ENCODE measurements at regions not wholly inside any gene's neighbourhood (a gene's known extent, or its start where the extent isn't known, plus 50 kb on each side); places are given as distances from the start of the nearest gene placed in this dataset.

- DNase-seq (ENCODE audit: low spot score) = no peak
- CTCF ChIA-PET = interaction anchor here (0.6 kb wide), 1 partner anchor 738 kb away, joined by 4 read pairs; no protein-coding TSS in a partner anchor
- TF ChIP-seq CTCF (conservative IDR thresholded peaks at IDR 0.05; ENCODE audit: low read depth) = no peak
- POLR2A ChIA-PET (ENCODE audit: low non-redundant PET) = no interaction called here
- no peak overlapping the region for H3K27ac ChIP-seq
Observed at GRCh38 chr20:16666272-16666671, 63.6 kb upstream of the SNRPB2 start.

- no peak overlapping the region for H3K27ac ChIP-seq
- CTCF ChIA-PET = no interaction called here
- DNase-seq (ENCODE audit: low spot score) = no peak
- POLR2A ChIA-PET (ENCODE audit: low non-redundant PET) = no interaction called here
- no peak for TF ChIP-seq CTCF (conservative IDR thresholded peaks at IDR 0.05; ENCODE audit: low read depth)
Observed at GRCh38 chr20:16664020-16664419, 65.8 kb upstream of the SNRPB2 start.

- ChIA-PET CTCF (no interaction called here), POLR2A (ENCODE audit: low non-redundant PET) (no interaction called here)
- no peak for TF ChIP-seq CTCF (conservative IDR thresholded peaks at IDR 0.05; ENCODE audit: low read depth)
- DNase-seq (ENCODE audit: low spot score) = no peak
- no peak overlapping the region for H3K27ac ChIP-seq
Observed at GRCh38 chr20:16662467-16662866, 67.4 kb upstream of the SNRPB2 start.

GRCh38 chr20:16661756-16662155, 68.1 kb upstream of the SNRPB2 start:
- TF ChIP-seq CTCF (conservative IDR thresholded peaks at IDR 0.05; ENCODE audit: low read depth) = no peak
- ChIA-PET CTCF (no interaction called here), POLR2A (ENCODE audit: low non-redundant PET) (no interaction called here)
- DNase-seq (ENCODE audit: low spot score) = no peak
- H3K27ac ChIP-seq = no peak overlapping the region

- no peak overlapping the region for H3K27ac ChIP-seq
- CTCF ChIA-PET = interaction anchor here (0.6 to 0.7 kb wide), 3 partner anchors 167 to 952 kb away, joined by 3 to 7 read pairs (median 3); no protein-coding TSS in a partner anchor
- POLR2A ChIA-PET (ENCODE audit: low non-redundant PET) = no interaction called here
- TF ChIP-seq CTCF (conservative IDR thresholded peaks at IDR 0.05; ENCODE audit: low read depth) = no peak
- DNase-seq (ENCODE audit: low spot score) = no peak
Observed at GRCh38 chr20:16654858-16655535, 74.8 kb upstream of the SNRPB2 start.

- H3K27ac ChIP-seq = no peak overlapping the region
- no peak for DNase-seq (ENCODE audit: low spot score)
- CTCF ChIA-PET = interaction anchor here (0.5 kb wide), 1 partner anchor 135 kb away, joined by 4 read pairs; no protein-coding TSS in a partner anchor
- POLR2A ChIA-PET (ENCODE audit: low non-redundant PET) = no interaction called here
- no peak for TF ChIP-seq CTCF (conservative IDR thresholded peaks at IDR 0.05; ENCODE audit: low read depth)
Observed at GRCh38 chr20:16653266-16653665, 76.6 kb upstream of the SNRPB2 start.
